ENCODE measurements at regions not wholly inside any gene's neighbourhood (a gene's known extent, or its start where the extent isn't known, plus 50 kb on each side); places are given as distances from the start of the nearest gene placed in this dataset.

GRCh38 chr10:117617086-117617485 is 74.5 kb downstream of the EMX2 start:
- TF ChIP-seq, protein P1, sequence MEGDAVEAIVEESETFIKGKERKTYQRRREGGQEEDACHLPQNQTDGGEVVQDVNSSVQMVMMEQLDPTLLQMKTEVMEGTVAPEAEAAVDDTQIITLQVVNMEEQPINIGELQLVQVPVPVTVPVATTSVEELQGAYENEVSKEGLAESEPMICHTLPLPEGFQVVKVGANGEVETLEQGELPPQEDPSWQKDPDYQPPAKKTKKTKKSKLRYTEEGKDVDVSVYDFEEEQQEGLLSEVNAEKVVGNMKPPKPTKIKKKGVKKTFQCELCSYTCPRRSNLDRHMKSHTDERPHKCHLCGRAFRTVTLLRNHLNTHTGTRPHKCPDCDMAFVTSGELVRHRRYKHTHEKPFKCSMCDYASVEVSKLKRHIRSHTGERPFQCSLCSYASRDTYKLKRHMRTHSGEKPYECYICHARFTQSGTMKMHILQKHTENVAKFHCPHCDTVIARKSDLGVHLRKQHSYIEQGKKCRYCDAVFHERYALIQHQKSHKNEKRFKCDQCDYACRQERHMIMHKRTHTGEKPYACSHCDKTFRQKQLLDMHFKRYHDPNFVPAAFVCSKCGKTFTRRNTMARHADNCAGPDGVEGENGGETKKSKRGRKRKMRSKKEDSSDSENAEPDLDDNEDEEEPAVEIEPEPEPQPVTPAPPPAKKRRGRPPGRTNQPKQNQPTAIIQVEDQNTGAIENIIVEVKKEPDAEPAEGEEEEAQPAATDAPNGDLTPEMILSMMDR (IDR thresholded peaks at IDR 0.05), result no peak
- TF ChIP-seq POLR2A (IDR thresholded peaks at IDR 0.05), result no peak

All from testis (tissue), 2 donors.